HG02623 (cell line): ENCODE measurements at regions not wholly inside any gene's neighbourhood (a gene's known extent, or its start where the extent isn't known, plus 50 kb on each side); places are given as distances from the start of the nearest gene placed in this dataset.

ENCODE experiments used
- ATAC-seq: cut with Tn5 transposase; IDR thresholded peaks from one replicate; pipeline ENCODE4 v1.9.1; 2021; ENCODE audit warnings: moderate library complexity; ENCODE audit not compliant: unreplicated experiment

- no peak for ATAC-seq
These were observed 1807.7 kb downstream of the OLFM4 start for GRCh38 chr13:54836273-54836672.

DNA sequence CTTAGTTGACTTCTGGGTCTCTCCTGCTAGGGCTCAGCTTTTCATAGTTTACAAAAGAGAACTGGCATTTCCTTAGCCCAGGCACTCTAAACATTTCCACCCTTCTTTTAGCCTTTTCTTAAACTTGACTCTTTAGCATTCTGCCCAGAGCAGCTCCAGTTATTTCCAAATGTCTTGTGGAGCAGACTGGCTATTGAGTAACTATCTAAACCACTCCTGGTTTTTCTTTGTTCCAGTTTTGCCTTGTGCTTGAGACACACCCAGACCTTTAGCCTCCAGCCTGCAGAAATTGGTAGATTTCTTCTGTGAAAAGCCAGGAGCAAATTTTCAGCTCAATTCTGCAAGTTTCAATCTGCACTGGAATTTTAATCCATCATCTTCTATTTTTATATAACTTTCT lies 1813.1 kb downstream of the OLFM4 start:
- ATAC-seq, result no peak

GRCh38 chr13:54845351-54845965 lies 1816.8 kb downstream of the OLFM4 start:
- no peak for ATAC-seq

- ATAC-seq, result no peak
These were observed 1824.2 kb downstream of the OLFM4 start for GRCh38 chr13:54852831-54853230.

GRCh38 chr13:54859827-54860226 lies 1831.2 kb downstream of the OLFM4 start:
- ATAC-seq, result no peak

DNA sequence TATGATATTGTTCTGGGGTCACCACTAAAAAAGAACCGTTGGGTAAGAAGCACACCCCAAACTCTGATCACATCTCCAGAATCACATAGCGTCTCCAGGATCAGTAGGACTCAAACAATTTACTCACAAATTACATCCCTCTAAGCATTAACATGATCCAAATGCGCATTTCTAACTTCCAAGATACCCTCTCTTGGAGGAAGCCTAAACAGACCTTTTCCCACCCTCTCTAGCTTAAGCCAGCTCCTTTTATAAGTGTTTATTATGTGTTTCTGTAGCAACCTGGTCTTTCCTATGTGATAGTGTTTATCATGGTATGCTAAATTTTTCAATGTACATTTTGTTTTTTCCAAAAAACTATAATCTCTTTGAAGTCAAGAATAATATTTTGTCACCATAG lies 1846.5 kb downstream of the OLFM4 start:
- ATAC-seq, result no peak

DNA sequence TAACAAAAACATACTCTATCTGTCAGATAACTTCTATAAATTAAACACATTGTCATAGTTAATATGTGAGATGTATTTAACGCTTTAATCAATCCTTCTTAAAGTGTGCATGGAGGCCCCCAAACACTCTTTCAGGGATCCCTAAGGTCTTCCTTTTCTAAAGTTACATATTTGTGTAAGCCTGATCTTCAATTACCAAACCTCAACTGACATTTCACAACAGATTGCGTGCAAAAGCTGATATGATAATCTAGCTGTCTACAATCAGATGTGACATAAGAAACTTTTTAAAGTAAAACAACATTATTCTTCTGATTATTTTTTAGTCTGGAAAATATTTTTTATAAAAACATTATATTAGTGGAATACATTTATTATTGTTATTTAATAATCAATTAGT lies 1850.4 kb downstream of the OLFM4 start:
- no peak for ATAC-seq

DNA sequence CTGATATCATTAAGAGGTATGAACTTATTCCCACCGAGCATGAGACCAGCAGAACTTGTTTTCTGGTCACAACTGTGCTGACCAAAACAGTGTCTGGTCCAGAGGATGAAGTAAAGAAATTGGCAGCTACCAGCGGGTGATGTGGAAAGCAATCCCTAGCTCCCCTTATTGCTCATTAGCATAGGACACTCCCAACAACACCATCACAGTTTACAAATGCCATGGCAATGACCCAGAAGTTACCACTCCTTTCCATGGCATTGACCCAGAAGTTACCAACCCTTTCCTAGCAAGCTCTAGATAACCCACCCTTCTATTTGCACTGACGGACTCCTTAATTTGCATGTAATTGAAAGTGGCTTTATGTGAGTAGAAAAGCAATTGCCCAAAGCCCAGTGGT lies 1856.1 kb downstream of the OLFM4 start:
- no peak for ATAC-seq

DNA sequence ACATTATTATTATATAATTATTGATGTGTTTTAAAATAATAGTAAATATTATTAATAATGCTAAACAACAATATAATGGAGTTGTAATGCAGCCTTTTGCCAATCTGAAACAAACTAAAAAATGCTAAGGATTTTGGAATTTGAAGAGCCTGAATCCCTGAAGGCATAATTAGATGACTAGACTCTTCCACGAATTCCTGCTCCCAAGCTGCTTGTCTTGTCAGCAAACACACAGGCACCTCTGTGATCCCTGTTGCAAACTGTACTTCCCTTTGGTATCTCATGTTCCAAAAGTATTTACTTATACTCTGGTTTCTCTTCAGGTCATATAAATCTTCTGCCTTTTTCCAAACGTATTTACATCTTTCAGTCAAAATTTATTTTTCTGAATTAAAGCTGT lies 1862.4 kb downstream of the OLFM4 start:
- no peak for ATAC-seq

GRCh38 chr13:54901316-54901715 lies 1872.7 kb downstream of the OLFM4 start:
- no peak for ATAC-seq

- no peak for ATAC-seq
These were observed 1883.8 kb downstream of the OLFM4 start for GRCh38 chr13:54912367-54912766.

DNA sequence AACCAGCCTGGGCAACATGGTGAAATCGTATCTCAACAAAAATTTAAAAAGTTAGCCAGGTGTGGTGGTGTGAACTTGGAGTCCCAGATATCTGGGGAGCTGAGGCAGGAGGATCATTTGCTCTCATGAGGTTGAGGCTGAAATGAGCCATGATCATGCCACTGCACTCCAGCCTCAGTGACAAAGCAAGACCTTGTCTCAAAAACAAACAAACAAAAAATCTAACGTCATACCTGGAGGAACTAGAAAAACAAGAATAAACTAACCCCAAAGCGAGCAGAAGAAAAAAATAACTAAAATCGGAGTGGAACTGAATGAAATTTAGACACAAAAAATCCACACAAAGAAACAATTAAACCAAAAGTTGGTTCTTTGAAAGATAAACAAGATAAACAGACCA lies 1885.1 kb downstream of the OLFM4 start:
- no peak for ATAC-seq

- no peak for ATAC-seq
These were observed 1898.9 kb downstream of the OLFM4 start for GRCh38 chr13:54927538-54927937.

DNA sequence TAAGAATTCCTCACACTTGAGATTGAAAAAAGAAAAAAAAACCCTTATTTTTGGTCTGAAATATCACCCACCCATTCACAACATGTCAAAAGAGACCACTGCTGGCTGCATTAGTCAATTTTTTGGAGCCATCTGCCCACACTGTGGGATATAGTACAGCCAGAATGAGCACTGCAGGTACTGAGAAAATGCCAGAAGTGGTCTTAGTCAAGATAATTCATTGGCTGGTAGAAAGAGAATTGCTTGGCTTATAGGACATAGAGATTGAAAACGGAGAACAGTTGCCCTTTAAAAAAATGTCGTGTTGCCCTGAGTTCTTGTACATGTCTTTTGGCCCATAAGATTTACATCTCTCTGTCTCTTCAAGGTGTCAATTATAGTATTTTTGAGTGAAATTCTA lies 1899.5 kb downstream of the OLFM4 start:
- ATAC-seq, result no peak

GRCh38 chr13:54934121-54934520 lies 1905.5 kb downstream of the OLFM4 start:
- ATAC-seq, result no peak

DNA sequence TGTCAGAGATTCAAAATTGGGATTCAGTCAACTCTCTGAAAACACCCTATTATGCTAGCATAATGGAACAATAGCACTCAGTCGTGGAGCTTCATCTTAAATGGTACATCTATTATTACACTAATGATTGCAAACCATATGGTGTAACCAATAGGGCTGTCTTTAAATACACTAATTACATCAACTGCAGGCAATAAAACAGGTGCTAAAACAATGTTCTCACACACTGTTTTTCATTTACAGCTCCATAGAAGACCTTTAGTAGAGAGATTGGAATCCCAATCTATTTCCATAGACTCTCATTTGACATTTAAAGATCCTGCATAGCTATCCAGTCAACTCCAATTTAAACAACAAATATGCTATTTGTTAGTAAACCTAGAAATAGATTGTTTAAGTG lies 1917.4 kb downstream of the OLFM4 start:
- ATAC-seq, result no peak

- ATAC-seq, result no peak
These were observed 1921.1 kb downstream of the OLFM4 start for GRCh38 chr13:54949735-54950134.

DNA sequence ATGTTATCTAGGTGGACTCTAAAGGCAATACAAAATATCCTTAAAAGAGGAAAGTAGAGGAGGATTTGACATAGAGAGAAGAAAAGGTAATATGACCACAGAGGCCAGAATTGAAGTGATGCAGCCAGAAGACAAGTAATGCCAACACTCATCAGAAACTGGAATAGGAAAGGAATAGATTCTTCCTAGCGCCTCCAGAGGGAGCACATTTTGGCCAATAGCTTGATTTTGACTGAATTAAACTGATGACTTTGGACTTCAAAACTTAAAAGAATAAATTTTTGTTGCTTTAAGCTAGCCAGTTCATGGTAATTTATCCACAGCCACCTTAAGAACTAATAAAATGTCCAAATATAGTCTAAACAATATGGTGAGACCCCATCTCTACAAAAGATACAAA lies 1921.9 kb downstream of the OLFM4 start:
- ATAC-seq, result no peak

DNA sequence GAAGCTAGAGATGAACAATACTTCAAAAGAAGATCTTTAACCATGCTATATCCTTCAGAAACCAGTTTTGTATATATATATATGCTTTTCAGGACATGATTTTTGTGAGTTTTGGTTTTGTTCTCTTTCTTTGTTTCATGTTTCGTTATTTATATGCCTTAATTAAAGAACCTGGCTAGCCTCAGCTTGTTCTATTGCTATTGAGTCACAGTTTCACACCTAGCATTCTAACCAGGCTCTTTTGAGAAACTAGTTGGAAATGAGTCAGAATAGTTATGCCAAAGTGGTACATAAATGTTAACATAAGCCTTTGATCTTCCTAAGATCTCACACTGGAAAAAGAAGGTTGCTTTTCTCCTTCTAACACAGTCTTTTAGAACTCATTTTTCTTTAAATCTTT lies 1925.2 kb downstream of the OLFM4 start:
- ATAC-seq, result no peak

DNA sequence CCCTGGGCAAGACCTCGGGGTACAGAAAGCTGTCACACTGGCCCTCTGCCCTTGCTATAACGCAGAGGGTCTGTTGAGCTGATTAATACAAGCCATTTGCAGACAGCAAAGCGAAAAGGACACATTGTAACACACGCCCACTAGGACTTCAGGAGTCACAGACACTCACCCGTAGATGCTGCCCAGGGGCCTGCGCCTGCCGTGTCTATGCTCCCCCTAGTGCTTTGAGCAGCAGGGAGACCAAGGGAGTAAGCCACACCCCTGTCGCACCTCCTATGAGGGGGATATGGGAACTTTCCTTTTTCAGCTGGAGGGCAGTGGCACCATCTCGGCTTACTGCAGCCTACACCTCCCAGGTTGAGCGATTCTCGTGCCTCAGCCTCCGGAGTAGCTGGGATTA lies 1930.2 kb downstream of the OLFM4 start:
- ATAC-seq, result no peak

GRCh38 chr13:54965881-54966280 lies 1937.3 kb downstream of the OLFM4 start:
- no peak for ATAC-seq

- no peak for ATAC-seq
These were observed 1944.2 kb downstream of the OLFM4 start for GRCh38 chr13:54972838-54973237.

GRCh38 chr13:54975676-54976075 lies 1947.1 kb downstream of the OLFM4 start:
- no peak for ATAC-seq

DNA sequence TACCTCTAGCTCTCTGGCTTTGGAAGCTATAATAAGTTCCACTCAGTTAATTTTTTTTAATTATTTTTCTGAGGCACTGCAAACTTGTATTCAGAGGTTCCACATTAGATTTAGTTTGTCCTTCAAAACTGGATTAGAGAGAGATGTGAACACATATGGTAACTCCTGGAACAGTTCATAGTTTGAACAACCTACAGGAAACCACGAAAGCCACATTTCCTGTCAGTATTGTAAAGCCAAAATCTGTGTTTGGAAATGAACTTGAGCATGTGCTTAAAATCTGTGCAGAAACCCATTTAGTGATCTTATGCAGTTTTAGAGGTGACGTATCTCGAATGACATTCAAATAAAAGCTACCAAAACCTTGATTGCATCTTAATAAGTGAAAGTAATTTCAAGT lies 1952.0 kb downstream of the OLFM4 start:
- ATAC-seq, result no peak
